D341Med (cell line): ENCODE measurements at regions not wholly inside any gene's neighbourhood (a gene's known extent, or its start where the extent isn't known, plus 50 kb on each side); places are given as distances from the start of the nearest gene placed in this dataset.

ENCODE experiments used
- DNase-seq: peaks from one replicate; pipeline ENCODE4 v3.0.0; 2012; ENCODE audit warnings: low spot score

DNA sequence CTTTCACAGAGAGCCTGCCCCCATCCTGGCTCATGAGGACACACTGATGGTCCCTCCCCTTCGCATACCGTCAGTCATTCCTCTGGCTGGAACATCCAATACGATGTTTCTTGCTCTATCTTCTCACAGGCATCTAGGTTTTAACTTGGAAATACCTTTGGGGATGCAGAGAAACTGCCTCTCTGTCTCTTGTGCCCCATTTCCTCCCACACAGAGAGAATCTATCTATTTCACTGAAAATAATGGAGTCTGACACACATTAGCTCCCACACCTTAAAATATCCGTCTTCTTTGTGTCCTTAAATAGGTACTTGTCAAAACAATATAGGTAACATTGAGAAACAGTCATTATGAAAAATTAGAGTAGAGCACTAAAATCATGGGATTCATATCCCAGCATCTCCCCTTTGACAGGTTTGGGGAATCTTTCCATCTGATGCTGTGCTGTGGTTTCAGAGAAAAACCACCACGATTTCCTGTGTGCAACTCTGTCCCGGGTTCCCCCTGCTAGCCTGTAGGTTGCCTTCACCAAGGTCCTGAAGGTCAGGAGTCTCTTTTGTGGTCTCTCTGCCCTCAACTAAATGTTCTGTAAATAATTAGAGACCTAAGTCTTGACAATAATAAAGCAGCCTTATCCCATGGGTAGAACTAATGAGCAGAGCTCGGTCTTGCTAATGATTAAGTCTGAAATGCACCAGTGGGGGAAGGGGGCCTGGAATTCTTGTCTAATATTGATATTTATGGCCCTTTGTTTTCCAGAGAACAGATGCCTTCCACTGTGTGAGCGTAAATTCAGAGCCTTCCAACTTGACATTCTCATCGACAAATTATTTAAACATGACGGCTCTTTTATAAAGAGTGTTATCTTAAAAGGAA, 371.0 kb downstream of the ICE1 start:
- no peak for DNase-seq

DNA sequence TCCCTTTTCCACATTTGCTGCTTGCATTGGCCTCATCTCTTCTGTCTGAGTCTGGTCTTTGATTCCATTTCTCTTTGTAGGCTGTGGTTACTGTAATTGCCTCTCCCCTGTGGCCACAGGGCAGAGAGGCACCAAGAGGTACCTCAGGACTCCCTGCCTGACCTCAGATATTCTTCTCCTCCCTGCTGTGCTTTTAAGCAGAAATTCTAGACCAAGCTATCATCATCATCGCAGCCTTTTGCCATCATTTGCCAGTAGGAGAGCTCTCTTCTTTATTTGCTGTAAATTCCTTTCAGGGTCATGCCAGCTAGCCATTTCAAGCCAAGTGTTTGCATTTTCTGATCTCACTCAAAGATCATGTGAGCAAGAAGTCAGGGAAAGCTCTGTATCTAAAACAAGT, 369.6 kb downstream of the ICE1 start:
- DNase-seq, result no peak

DNA sequence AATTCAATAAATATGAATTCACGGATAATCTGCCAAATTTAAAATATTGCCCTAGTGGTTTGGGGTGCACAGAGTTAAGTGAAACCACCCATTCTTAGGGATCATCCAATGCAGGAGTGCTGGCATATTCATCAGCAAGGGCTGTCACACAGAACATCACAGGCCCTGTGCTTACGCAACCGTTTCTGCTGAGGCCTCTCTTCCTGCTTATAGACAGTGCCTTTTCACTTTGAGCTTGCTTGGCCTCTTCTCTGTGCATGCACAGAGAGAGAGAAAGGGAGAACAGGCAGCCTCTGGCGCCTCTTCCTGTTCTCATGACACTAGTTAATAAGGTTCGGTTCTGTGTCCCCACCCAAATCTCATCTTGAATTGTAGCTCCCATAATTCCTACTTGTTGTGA, 366.3 kb downstream of the ICE1 start:
- DNase-seq, result no peak

DNA sequence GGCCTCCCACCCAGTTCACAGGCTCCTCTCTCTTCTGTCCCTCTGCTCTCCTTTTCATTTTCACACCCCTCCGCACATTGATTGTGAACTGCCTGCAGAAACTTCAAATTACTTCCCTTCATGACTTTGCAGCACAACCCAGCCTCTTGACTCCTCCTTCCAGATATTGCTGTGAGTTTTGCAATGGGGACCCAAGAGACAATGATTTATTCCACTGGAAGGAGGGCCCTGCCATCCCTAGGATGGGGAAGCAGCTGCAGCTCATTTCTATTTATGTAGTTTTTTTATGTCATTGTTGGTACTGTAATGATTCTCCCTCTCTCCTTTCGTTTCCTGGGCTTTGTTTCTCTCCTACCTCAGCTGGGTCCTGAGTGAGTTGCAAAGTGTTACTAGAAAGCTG, 364.9 kb downstream of the ICE1 start:
- no peak for DNase-seq

DNA sequence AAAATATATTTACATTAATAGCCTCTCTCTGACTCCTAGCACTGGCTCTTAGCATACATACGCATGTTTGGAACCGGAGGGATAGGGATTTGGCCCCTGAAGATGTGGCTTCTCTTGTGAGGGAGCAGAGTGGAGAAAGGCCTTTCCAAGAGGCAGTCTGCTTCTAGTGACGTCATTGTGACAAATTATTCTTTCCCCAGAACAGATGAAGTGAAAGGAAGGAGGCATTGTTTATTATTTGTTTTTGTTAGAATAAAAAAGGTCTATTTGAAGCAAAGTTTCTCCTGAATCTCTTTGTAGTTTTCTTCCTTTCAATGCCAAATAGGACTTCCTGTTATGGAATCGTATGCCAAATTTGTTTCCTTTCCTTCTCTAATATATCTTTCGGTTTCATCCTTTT, 361.6 kb downstream of the ICE1 start:
- DNase-seq, result no peak

DNA sequence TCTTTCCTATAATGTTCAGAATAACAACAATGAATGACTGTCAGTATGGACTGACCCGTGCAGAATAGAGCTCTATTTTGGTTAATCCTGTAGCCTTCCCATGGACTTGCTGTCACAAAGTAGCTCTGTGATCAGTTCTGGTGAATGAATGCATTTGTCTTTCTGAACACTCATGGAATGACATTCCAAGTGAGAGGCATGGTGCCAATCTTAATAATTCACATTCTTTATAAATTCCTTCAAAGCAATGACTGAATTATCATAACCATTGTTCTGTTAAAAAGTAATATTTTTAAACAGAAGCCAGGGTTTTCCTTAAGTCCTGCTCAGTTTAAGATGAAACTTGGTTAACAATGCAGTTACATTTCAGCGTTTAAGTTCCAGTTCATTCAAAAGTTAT, 360.5 kb downstream of the ICE1 start:
- no peak for DNase-seq

DNA sequence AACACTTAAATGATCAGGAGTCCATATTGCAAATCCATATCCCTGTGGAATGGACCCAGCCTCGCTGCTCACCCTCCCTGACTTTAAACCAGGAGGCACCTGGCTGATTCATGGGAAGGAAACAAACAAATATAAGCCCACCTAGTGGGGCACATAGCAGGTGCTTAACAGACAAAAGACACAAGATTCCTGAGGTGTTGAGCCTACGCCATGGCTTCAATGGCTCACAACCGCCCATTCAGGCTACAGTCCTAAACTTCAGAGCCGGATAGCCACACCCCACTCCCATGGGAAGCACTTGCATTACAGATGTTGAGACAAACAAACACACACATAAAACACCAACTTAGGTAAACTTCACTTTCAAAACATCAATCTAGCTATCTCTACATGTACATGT, 359.9 kb downstream of the ICE1 start:
- DNase-seq, result no peak

DNA sequence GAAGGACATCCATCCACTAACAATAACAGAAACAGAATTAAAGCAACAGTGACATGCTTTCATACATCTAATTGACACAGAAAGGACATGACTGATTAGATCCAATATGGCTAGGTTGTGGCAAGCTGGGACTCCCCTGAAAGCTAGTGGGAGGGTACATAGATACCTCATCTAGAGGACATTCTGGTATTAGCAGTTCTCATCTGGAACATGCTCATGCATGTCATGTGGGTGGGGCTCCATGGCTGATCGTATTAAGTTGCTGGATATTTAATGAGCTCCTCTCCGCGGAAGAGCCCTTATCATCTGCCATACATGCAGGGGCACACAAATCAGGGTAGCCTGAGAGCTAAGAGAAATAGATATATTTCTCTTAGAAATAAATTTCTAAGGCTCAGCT, 358.9 kb downstream of the ICE1 start:
- no peak for DNase-seq

DNA sequence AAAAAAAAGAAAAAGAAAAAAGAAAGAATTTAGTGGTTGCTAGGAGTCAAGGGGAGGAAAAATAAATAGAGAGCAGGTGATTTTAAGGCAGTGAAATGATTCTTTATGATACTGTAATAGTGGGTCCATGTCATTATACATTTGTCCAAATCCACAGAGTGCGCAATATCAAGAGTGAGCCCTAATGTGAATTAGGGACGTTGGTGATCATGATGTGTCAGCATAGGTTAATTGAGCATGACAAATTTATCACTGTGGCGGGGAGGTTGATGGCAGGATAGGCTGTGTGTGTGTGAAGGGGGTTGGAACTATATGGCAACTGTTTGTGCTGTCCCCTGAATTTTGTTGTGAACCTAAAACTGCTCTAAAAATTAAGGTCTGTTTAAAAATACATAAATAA, 357.8 kb downstream of the ICE1 start:
- DNase-seq, result no peak

DNA sequence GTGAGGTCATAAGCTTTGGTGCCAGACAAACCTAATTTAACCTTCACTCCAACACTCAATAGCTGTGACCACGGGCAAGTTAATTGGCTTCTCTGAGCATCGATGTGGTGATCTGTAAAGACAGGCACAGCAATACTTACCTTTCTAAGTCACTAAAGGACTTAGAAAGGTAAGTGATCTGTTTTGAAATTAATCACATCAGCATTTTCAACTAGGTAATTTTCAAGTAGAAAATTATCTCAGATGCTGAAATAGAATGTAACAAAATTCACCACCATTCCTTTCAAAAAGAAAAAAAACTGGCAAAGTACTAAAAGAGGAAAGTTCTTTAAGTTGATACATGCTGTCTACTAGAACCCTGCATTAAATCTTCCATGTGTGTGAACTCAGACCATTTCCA, 354.5 kb downstream of the ICE1 start:
- DNase-seq, result no peak

DNA sequence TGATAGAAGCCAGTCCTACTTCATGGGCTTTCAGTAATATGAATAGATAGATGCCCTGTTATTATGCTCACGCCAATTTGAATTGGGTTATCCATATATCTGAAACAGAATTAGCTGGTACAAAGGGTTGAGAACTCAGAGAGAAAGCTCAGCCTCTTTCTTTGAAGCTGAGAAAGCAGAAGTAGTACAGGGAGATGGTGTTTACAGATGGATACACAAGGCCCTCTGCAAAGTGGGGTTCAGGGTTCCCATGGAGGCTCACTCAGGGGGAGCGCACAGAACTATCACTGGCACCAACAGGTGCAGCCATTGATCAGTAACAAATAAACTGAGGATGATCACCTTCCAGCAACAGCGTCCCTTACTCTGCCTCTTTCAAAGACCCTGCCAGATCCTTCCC, 349.7 kb downstream of the ICE1 start:
- no peak for DNase-seq

DNA sequence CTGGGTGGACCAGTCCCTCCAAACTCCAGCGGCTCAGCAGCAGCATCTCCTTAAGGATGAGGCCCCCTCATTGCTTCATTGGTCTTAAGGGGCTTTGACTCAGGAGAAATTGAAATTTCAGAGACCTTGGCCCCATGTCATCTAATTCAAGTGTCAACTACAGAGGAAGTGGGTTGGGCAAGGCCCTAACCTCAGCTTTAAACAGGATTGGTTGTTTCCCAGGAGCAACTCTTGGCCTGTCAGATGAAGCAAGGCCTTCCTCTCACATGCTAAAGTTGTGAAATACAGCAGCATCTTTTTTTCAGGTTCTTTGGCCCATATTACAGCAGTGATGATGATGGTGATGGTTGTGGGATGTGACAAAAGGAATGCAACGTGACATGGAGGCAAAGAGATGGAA, 348.3 kb downstream of the ICE1 start:
- no peak for DNase-seq

DNA sequence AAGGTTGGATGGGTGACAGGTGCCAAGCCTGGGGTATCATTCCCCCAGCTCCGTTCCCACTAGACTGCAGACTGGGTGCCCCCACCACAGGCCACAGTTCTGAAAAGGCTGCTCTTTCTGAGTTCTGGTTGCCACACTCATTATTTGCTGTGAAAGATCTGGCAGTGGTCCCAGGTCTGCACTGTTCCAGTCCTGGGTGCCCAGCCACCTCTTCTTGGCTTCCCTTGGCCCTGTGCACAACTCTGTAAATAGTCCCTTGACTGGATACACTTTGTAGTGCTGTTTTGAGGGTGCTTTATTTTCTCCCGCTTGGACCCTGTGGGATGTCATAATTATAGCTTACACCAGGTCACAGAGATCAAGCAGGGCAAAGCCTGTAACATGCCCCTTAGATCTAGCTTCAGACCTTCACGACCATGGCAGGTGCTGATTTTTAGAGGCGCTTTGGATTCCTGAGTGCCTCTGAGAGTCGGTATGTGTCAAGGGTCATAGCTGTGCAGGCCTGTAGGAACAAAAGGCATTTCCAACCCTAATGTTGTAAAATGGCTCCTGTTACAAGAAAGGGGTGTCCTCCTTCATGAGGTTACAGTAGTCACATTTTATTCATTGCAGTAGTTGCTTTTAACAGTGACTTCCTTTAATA, 344.9 kb downstream of the ICE1 start:
- no peak for DNase-seq

DNA sequence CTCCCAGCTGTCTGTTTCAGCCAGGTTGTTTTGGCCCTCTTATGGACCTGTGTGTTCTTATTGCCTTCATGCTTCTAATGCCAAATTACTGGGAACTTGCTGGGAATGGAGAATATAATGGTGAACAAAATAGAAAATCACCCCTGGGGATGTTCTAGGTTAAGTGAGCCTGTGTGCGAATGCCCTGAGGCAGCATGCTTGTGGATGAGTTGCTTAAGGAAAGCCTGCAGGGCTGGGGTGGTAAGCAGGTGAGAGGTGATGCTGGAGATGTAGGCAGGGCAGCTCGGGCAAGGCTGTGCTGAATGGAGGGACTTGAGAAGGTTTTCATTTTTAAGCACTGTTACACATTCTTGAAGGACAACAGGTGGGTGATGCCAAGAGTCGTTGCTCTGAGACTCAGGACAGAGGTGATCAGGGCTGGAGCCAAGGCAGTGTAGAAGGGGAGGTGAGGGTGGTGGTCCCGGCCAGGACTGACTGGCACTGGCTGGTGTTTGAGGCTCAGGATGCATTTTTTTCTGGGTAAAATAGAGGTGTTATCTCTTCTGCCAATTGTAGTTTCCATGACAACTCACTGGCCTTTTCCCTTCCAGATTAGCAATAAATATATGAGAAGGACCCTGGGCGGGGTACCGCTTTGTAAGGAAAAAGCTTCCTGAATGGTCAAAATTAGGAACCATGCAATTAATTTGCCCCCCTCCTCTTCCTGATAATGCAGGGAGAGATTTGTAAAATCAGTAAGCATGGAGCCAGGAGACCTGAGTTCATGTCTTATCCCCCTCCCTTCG, 342.8 kb downstream of the ICE1 start:
- no peak for DNase-seq

DNA sequence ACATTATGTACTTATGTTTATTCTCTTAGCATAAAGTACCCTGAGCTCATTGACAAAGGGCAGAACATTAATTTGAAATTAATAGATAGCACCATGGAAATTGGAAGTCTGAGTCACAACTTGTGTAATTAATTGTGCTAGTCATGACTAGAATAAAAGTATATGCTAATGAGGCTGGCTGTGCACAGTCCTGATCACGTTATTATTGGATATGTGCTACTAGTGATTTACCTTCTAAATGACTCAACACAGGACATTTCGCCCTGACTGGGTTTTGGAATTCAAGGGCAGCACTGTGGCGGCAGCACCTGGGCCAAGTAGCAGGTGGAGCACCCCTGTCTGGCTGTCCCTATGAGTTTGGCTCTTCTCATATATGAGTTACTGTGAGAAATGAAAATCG, 341.8 kb downstream of the ICE1 start:
- no peak for DNase-seq

DNA sequence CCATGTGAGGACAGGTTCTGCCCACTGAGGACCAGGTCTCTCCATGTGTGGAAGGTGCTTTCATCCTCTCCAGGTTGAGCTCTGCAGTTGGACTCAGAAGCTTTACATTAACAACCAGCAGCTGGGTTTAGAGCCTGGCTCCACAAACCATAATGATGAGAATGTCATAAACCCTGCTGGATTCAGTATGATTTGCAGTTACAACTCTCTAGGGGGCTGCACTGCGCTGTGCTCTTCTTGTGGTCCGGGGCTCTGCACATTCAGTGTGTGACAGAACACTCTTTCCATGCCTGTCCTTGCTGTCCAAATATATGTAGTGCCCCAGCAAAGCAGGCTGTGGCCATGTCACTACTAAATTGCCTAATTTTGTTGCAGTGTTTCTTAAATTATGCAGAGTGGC, 334.3 kb downstream of the ICE1 start:
- no peak for DNase-seq

DNA sequence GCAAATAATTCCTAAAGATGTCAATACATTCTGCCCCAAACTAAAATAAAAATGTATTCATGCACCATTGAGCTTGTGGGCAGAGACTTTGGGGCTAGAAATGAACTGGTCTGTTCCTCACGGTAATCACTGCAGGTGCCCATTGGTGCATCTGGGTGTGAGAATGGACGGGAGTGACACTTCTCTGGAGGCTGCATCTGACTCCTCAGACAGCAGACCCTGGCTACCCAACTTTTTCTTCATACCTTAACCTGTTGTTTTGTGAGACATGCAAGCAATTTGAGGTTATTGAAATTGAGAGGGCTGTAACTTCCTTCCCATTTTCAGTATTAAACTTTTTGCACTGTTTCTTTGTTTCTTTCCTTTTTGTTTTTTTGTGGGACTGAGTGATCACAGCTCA, 333.4 kb downstream of the ICE1 start:
- DNase-seq, result no peak

DNA sequence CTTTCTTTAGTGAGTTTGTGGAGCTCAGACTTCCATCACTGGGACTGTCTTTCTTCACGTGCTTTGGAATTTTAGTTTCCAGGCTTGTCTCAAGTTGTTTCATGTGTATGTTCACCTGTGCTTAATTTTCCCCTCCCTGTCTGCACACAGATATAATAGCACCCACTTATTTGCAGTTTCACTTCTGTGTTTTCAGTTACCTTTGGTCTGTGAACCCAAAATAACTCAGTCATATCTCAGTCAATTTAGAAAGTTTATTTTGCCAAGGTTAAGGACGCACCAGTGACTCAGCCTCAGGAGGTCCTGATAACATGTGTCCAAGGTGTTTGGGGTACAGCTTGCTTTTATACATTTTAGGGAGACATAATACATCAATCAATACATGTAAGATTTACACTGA, 330.4 kb downstream of the ICE1 start:
- no peak for DNase-seq

DNA sequence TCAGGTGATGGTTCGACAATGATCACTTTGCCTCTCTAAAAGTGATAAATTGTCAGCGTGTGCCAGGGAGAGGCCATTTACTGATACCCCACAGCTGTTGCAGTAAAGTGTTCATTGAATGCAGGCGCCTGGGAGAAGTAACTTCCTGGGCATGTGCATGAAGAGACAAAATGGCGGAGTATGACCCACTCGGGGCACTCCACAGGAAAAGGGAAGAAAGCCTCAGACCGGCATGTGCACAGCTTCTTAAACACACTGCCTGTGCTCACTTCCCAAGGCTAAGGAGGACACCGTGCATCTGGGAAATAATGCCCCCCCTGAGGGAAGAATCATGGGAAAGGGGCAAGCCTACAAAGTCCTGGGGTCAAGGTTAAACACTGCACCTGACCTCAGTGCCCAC, 329.5 kb downstream of the ICE1 start:
- no peak for DNase-seq

DNA sequence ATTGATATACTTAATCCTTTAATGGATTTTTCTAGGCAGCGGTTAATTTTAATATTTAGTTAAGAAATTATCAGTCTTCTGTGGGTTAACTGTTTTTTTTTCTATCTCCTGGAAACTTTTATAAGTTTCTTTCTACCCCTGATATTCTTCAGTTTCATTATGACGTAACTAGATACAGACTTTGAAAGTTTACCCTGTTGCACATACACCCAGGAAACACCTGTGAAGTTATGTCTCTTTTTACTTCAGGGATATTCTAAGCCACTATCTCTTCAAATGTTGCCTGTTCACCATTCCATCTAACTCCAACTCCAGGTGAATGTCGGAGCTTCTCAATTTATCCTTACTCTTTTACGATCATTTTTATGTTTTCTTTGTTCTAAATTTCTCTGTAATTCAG, 329.0 kb downstream of the ICE1 start:
- DNase-seq, result no peak

DNA sequence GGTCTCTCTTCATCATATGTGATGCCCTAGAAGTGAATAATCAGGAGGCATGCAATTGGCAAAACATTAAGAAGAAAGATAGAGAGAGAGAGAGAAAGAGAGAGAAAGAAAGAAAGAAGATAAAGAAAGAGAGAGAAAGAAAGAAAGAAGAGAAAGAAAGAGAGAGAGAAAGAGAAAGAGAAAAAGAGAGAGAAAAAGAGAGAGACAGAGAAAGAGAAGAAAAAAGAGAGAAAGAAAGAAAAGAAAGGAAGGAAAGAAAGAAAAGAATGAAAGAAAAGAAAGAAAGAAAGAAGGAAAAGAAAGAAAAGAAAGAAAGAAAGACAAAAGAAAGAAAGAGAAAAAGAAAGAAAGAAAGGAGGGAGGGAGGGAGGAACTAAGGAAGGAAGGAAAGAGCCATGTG, 318.9 kb downstream of the ICE1 start:
- no peak for DNase-seq

DNA sequence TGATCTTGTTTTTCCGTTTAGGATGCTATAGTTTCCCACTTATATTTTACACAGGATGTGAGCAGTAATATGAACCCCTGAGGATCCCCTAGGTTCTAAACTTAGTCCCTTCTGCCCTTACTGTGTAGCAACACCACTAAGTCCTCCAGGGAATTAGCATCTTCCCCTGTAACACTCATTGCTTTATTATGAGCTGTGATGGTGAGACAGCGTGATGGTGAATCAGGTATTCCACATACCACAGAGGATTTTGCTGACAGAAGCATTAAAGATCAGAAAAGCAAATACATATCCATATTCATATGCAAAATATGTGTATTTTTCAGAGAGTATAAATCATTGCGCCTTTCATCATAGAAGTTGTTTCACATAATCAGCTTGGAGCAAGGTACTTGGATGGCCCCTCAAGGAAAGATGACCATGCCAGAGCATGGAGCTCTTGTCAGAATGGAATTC, 317.0 kb downstream of the ICE1 start:
- DNase-seq, result no peak
